GM23338 (cell line): ENCODE measurements at regions not wholly inside any gene's neighbourhood (a gene's known extent, or its start where the extent isn't known, plus 50 kb on each side); places are given as distances from the start of the nearest gene placed in this dataset.

Source experiments
- ATAC-seq: fragments of 200-7000 bp; cut with Tn5 transposase; 3 replicates; pipeline ENCODE4 v1.9.1; 2020
- DNase-seq: peaks from one replicate; pipeline ENCODE4 v3.0.0-alpha.2; 2015; ENCODE audit warnings: low spot score
- H2AFZ ChIP-seq: fragments of 200-600 bp; sonication (generic); 2 replicates; pipeline ENCODE4 v1.8.0; 2016; ENCODE audit warnings: antibody characterized with exemption, mild to moderate bottlenecking, moderate library complexity
- H3F3A ChIP-seq: fragments of 200-600 bp; sonication (generic); replicated peaks from 2 replicates; pipeline ENCODE4 v1.8.0; 2017; ENCODE audit warnings: antibody characterized with exemption, mixed run types, low read depth
- H3K27ac ChIP-seq: fragments of 200-600 bp; sonication (generic); 2 replicates; pipeline ENCODE4 v1.6.1; 2016; ENCODE audit warnings: low read depth
- H3K27me3 ChIP-seq: fragments of 200-600 bp; sonication (generic); 2 replicates; pipeline ENCODE4 v1.8.0; 2016; ENCODE audit warnings: mild to moderate bottlenecking, mixed run types, moderate library complexity; ENCODE audit not compliant: insufficient read depth
- H3K36me3 ChIP-seq: fragments of 200-600 bp; sonication (generic); 2 replicates; pipeline ENCODE4 v1.8.0; 2016; ENCODE audit warnings: mild to moderate bottlenecking; ENCODE audit not compliant: insufficient read depth
- H3K4me1 ChIP-seq: fragments of 200-600 bp; sonication (generic); 2 replicates; pipeline ENCODE4 v1.8.0; 2016; ENCODE audit warnings: mild to moderate bottlenecking, moderate library complexity; ENCODE audit not compliant: insufficient read depth
- H3K4me2 ChIP-seq: fragments of 200-600 bp; sonication (generic); 2 replicates; pipeline ENCODE4 v1.7.1; 2017; ENCODE audit warnings: mixed run types
- H3K4me3 ChIP-seq: fragments of 200-600 bp; sonication (generic); 2 replicates; pipeline ENCODE4 v1.6.1; 2016; ENCODE audit warnings: mixed run types
- H3K79me2 ChIP-seq: fragments of 200-600 bp; sonication (generic); replicated peaks from 2 replicates; pipeline ENCODE4 v1.8.0; 2017; ENCODE audit warnings: mild to moderate bottlenecking; ENCODE audit not compliant: insufficient read depth
- H3K9me2 ChIP-seq: fragments of 200-600 bp; sonication (generic); 2 replicates; pipeline ENCODE4 v1.8.0; 2017; ENCODE audit not compliant: insufficient read depth
- H4K20me1 ChIP-seq: fragments of 200-600 bp; sonication (generic); replicated peaks from 2 replicates; pipeline ENCODE4 v1.8.0; 2017; ENCODE audit warnings: mild to moderate bottlenecking; ENCODE audit not compliant: insufficient read depth
- H3K27ac Mint-ChIP-seq: 2 replicates; pipeline ENCODE4 v1.8.0; 2020; ENCODE audit warnings: inconsistent platforms, mild to moderate bottlenecking, moderate library complexity, mixed read lengths
- H3K27me3 Mint-ChIP-seq: 3 replicates; pipeline ENCODE4 v1.8.0; 2022; ENCODE audit warnings: low read depth, mild to moderate bottlenecking, moderate library complexity, mixed read lengths, inconsistent platforms; ENCODE audit not compliant: insufficient read depth, poor library complexity
- H3K36me3 Mint-ChIP-seq: 3 replicates; pipeline ENCODE4 v1.8.0; 2021; ENCODE audit warnings: low read depth, mild to moderate bottlenecking, inconsistent platforms, moderate library complexity, mixed read lengths
- H3K4me1 Mint-ChIP-seq: 3 replicates; pipeline ENCODE4 v1.8.0; 2020; ENCODE audit warnings: mild to moderate bottlenecking, inconsistent platforms, mixed read lengths
- H3K4me3 Mint-ChIP-seq: 3 replicates; pipeline ENCODE4 v1.8.0; 2021; ENCODE audit warnings: moderate library complexity, mild to moderate bottlenecking, inconsistent platforms, mixed read lengths
- H3K9me3 Mint-ChIP-seq: 3 replicates; pipeline ENCODE4 v1.8.0; 2020; ENCODE audit warnings: moderate library complexity, mild to moderate bottlenecking, inconsistent platforms, mixed read lengths
- EZH2 ChIP-seq: fragments of 200-600 bp; sonication (generic); IDR thresholded peaks from one replicate; pipeline ENCODE4 v1.8.0; 2017; ENCODE audit warnings: antibody characterized with exemption, mild to moderate bottlenecking, low read depth; ENCODE audit not compliant: unreplicated experiment
- EZH2phosphoT487 ChIP-seq: fragments of 200-600 bp; sonication (generic); IDR thresholded peaks from one replicate; pipeline ENCODE4 v1.8.1; 2018; ENCODE audit warnings: antibody characterized with exemption; ENCODE audit not compliant: unreplicated experiment
- NANOG ChIP-seq: IDR thresholded peaks from 2 replicates; pipeline ENCODE4 v1.6.1; 2016; ENCODE audit warnings: antibody characterized with exemption, borderline replicate concordance
- POLR2AphosphoS5 ChIP-seq: IDR thresholded peaks from 2 replicates; pipeline ENCODE4 v1.6.1; 2016; ENCODE audit warnings: antibody characterized with exemption, low read depth
- ZNF331 ChIP-seq: fragments of 250-450 bp; sonication (Bioruptor Pico); IDR thresholded peaks from 2 replicates; pipeline ENCODE4 v1.5.0; 2020; ENCODE audit warnings: low read depth, mild to moderate bottlenecking, moderate library complexity
- TF ChIP-seq, protein P1 (sequence below): IDR thresholded peaks from 2 replicates; pipeline ENCODE4 v1.6.1; 2016; ENCODE audit warnings: antibody characterized with exemption
- TF ChIP-seq, protein P2 (sequence below): fragments of 250-450 bp; sonication (Bioruptor Pico); IDR thresholded peaks from 2 replicates; pipeline ENCODE4 v1.5.0; 2020; ENCODE audit warnings: mild to moderate bottlenecking, moderate library complexity
- TF ChIP-seq, protein P3 (sequence below): IDR thresholded peaks from one replicate; pipeline ENCODE4 v1.6.1; 2018; ENCODE audit warnings: antibody characterized with exemption; ENCODE audit not compliant: unreplicated experiment

DNA sequence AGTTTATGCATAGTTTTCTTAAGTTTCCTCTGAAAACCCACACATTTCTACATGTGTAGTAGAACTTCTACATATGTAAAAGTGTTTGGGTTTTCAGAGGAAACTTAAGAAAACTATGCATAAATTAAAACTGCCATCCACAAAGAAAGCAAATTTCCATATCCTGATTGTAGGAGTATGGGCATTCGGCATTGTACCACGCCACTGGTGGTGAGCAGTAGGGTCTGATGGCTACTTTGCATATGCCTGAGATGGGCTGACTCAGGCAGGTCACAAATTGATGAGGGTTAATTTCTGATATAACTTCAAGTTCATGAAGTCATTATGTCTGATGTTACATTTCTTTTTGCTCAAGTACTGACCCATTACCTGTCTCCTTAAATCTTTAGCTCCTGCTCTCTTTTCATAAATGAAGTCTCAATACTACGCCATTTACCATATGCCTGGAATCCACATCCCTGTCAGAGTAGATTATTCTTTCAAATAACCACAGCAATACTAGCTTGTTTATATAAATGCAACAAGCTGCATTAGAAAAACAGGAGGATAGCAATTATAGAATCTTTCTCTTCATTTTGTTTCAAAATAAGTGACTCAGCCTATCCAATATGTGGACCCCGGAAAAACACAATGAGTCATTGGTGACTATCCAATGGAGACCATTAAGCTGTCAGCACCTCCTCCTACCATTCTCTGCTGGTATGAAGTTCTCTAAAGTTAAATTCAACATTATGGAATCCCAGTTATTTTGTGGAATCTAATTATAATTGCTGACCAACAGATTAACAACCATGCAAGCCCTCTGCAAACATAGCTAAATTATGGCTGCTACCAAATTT is 355.2 kb upstream of the UBE2E3 start:
- TF ChIP-seq, protein P1, sequence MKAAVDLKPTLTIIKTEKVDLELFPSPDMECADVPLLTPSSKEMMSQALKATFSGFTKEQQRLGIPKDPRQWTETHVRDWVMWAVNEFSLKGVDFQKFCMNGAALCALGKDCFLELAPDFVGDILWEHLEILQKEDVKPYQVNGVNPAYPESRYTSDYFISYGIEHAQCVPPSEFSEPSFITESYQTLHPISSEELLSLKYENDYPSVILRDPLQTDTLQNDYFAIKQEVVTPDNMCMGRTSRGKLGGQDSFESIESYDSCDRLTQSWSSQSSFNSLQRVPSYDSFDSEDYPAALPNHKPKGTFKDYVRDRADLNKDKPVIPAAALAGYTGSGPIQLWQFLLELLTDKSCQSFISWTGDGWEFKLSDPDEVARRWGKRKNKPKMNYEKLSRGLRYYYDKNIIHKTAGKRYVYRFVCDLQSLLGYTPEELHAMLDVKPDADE, result no peak
- TF ChIP-seq EZH2phosphoT487, result no peak
- TF ChIP-seq POLR2AphosphoS5, result no peak
- TF ChIP-seq, protein P2, sequence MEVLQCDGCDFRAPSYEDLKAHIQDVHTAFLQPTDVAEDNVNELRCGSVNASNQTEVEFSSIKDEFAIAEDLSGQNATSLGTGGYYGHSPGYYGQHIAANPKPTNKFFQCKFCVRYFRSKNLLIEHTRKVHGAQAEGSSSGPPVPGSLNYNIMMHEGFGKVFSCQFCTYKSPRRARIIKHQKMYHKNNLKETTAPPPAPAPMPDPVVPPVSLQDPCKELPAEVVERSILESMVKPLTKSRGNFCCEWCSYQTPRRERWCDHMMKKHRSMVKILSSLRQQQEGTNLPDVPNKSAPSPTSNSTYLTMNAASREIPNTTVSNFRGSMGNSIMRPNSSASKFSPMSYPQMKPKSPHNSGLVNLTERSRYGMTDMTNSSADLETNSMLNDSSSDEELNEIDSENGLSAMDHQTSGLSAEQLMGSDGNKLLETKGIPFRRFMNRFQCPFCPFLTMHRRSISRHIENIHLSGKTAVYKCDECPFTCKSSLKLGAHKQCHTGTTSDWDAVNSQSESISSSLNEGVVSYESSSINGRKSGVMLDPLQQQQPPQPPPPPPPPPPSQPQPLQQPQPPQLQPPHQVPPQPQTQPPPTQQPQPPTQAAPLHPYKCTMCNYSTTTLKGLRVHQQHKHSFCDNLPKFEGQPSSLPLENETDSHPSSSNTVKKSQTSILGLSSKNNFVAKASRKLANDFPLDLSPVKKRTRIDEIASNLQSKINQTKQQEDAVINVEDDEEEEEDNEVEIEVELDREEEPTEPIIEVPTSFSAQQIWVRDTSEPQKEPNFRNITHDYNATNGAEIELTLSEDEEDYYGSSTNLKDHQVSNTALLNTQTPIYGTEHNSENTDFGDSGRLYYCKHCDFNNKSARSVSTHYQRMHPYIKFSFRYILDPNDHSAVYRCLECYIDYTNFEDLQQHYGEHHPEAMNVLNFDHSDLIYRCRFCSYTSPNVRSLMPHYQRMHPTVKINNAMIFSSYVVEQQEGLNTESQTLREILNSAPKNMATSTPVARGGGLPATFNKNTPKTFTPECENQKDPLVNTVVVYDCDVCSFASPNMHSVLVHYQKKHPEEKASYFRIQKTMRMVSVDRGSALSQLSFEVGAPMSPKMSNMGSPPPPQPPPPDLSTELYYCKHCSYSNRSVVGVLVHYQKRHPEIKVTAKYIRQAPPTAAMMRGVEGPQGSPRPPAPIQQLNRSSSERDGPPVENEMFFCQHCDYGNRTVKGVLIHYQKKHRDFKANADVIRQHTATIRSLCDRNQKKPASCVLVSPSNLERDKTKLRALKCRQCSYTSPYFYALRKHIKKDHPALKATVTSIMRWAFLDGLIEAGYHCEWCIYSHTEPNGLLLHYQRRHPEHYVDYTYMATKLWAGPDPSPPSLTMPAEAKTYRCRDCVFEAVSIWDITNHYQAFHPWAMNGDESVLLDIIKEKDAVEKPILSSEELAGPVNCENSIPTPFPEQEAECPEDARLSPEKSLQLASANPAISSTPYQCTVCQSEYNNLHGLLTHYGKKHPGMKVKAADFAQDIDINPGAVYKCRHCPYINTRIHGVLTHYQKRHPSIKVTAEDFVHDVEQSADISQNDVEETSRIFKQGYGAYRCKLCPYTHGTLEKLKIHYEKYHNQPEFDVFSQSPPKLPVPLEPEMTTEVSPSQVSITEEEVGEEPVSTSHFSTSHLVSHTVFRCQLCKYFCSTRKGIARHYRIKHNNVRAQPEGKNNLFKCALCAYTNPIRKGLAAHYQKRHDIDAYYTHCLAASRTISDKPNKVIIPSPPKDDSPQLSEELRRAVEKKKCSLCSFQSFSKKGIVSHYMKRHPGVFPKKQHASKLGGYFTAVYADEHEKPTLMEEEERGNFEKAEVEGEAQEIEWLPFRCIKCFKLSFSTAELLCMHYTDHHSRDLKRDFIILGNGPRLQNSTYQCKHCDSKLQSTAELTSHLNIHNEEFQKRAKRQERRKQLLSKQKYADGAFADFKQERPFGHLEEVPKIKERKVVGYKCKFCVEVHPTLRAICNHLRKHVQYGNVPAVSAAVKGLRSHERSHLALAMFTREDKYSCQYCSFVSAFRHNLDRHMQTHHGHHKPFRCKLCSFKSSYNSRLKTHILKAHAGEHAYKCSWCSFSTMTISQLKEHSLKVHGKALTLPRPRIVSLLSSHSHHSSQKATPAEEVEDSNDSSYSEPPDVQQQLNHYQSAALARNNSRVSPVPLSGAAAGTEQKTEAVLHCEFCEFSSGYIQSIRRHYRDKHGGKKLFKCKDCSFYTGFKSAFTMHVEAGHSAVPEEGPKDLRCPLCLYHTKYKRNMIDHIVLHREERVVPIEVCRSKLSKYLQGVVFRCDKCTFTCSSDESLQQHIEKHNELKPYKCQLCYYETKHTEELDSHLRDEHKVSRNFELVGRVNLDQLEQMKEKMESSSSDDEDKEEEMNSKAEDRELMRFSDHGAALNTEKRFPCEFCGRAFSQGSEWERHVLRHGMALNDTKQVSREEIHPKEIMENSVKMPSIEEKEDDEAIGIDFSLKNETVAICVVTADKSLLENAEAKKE (CRISPR knock-in tag), result no peak
- no peak for TF ChIP-seq ZNF331
- TF ChIP-seq NANOG, result no peak
- no peak for TF ChIP-seq EZH2
- TF ChIP-seq, protein P3, sequence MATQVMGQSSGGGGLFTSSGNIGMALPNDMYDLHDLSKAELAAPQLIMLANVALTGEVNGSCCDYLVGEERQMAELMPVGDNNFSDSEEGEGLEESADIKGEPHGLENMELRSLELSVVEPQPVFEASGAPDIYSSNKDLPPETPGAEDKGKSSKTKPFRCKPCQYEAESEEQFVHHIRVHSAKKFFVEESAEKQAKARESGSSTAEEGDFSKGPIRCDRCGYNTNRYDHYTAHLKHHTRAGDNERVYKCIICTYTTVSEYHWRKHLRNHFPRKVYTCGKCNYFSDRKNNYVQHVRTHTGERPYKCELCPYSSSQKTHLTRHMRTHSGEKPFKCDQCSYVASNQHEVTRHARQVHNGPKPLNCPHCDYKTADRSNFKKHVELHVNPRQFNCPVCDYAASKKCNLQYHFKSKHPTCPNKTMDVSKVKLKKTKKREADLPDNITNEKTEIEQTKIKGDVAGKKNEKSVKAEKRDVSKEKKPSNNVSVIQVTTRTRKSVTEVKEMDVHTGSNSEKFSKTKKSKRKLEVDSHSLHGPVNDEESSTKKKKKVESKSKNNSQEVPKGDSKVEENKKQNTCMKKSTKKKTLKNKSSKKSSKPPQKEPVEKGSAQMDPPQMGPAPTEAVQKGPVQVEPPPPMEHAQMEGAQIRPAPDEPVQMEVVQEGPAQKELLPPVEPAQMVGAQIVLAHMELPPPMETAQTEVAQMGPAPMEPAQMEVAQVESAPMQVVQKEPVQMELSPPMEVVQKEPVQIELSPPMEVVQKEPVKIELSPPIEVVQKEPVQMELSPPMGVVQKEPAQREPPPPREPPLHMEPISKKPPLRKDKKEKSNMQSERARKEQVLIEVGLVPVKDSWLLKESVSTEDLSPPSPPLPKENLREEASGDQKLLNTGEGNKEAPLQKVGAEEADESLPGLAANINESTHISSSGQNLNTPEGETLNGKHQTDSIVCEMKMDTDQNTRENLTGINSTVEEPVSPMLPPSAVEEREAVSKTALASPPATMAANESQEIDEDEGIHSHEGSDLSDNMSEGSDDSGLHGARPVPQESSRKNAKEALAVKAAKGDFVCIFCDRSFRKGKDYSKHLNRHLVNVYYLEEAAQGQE, result no peak
- H3K9me3 Mint-ChIP-seq, result peaks cover 3% of the 10 kb centered on the region; the same call in 1 of the 3 replicates
- no peaks in the 10 kb centered on the region for H4K20me1 ChIP-seq
- no peak for ATAC-seq
- peaks cover 3% of the 10 kb centered on the region; the same call in 1 of the 3 replicates for H3K4me1 Mint-ChIP-seq
- H3K27ac Mint-ChIP-seq, result 0 out of 2 replicates have a peak overlapping the region, but pooled peaks have one; percentile 6
- H3K4me3 Mint-ChIP-seq, result no peak overlapping the region
- no peak overlapping the region for H3K4me2 ChIP-seq
- H3K36me3 Mint-ChIP-seq, result no peaks in the 10 kb centered on the region
- peaks cover 2% of the 10 kb centered on the region for H3K27me3 Mint-ChIP-seq
- H3K4me3 ChIP-seq, result no peak overlapping the region
- no peak for DNase-seq
- H3K27me3 ChIP-seq, result no peaks in the 10 kb centered on the region
- H2AFZ ChIP-seq, result no peak overlapping the region
- 0 out of 2 replicates have a peak, but pooled peaks cover 12% of the 10 kb centered on the region for H3K9me2 ChIP-seq
- H3K36me3 ChIP-seq, result no peaks in the 10 kb centered on the region
- no peaks in the 10 kb centered on the region for H3K79me2 ChIP-seq
- H3K27ac ChIP-seq, result no peak overlapping the region
- H3F3A ChIP-seq, result no peaks in the 10 kb centered on the region
- H3K4me1 ChIP-seq, result no peaks in the 10 kb centered on the region
